GM18868 (cell line): ENCODE measurements at regions not wholly inside any gene's neighbourhood (a gene's known extent, or its start where the extent isn't known, plus 50 kb on each side); places are given as distances from the start of the nearest gene placed in this dataset.
"Not testable (repeated sequence)": the region's sequence is repeated elsewhere in the genome, so short reads cannot be mapped to it uniquely, and the experiment has no call there.

Experiments
- ATAC-seq: cut with Tn5 transposase; IDR thresholded peaks from one replicate; pipeline ENCODE4 v1.9.1; 2021; ENCODE audit warnings: mild to moderate bottlenecking, moderate library complexity; ENCODE audit not compliant: unreplicated experiment

DNA sequence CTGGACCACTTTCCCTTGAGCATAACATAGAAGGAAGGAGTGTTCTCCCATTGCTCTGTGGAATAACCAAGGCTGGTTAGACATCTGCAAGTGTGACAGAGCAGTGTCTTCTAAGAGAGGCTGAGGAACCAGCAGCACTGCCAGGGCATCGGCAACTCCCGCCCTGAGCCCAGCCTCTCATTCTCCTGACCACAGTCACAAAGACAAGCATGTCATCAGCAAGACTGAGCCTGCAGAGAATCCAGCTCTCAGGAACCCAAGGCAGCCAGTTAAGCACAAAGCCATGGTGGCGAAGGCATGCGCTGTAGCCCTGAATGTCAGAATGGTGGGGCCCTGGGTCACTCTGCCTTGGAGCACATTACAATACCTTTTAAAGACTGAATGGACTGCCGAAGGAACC lies 253.9 kb downstream of the AGTPBP1 start:
- ATAC-seq = no peak

DNA sequence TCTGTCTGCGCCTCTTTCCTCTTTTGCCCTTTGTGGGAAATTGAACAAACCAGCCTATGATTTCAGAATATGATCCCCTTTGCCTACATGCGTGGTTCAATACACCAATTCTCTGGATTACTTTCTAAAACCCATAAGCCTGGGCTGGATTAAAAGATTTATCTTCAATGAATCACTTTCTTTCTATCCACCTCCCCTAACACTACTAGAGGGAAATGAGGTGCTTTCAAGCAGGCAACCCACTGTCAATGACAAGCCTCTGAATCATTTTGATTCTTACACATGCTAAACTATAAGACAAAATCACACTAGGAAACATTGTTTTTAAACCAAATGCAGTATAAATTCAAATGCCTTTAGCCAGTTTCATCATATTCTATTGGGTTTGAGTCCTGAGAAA lies 257.5 kb downstream of the AGTPBP1 start:
- no peak for ATAC-seq

DNA sequence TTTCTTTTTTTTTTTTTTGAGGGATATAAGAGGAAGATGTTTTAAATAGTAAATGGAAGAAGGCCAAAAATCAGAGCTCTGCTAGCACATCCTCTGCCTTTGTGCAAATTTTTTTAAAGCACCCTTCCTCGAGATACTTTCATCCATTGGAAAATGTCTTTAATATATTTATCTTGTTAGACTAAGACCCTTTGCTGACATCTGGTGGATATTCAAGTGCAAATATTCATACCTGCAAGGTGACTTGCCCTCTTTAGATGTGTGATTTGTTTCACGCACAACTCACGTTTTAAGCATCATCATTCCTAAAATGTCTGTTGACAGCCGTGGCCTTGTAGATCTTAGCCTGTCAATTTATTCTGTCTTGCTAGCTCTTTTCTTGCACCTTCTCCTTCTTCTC lies 258.5 kb downstream of the AGTPBP1 start:
- no peak for ATAC-seq

DNA sequence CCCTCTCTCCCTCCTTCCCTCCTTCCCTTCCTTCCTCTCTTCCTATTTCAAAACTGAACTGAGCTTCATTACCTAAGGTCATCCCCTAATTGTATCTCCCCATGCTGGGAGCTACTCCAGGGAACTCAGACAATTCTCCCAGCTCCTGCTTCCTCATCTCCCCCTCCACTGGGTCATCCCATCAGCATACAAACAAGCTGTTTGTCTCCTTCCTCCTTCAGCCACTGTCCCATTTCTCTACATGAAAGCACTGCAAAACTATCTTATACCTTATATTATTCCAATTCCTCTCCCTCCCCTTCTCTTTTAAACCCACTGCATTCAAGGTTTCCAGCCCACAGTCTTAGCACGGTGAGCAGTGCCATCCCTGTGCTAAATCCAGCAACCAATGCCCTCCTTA lies 262.4 kb downstream of the AGTPBP1 start:
- ATAC-seq = no peak

DNA sequence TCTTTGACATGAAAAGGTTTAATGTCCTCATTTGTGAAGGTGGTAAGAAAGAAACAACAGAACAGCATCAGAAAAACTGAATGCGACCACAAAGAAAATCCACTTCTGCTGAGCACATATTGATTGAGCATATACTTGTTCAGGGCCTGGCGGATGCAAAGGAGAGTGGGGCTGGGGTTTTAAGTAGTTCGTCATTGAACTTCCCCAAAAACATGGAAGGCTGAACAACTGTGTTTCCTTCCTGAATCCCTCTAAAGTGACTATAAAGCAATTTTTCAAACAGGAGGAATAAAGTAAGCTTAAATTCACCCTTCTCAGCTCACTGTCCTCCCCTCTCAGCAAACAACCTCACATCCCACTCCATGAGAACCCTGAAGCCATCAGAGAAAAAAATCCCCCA lies 262.9 kb downstream of the AGTPBP1 start:
- ATAC-seq = no peak

DNA sequence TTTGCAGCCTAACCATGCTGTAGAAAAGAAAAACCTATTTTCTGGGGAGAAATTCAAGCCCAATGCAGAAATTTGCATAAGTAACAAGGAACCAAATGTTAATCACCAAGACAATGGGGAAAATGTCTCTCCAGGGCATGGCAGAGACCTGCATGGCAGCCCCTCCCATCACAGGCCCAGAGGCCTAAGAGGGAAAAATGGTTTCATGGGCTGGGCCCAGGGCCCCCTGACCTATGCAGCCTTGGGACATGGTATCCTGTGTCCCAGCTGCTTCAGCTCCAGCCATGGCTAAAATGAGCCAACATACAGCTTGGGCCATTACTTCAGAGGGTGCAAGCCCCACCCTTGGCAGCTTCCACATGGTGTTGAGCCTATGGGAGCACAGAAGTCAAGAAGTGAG lies 266.9 kb downstream of the AGTPBP1 start:
- not testable (repeated sequence) for ATAC-seq

DNA sequence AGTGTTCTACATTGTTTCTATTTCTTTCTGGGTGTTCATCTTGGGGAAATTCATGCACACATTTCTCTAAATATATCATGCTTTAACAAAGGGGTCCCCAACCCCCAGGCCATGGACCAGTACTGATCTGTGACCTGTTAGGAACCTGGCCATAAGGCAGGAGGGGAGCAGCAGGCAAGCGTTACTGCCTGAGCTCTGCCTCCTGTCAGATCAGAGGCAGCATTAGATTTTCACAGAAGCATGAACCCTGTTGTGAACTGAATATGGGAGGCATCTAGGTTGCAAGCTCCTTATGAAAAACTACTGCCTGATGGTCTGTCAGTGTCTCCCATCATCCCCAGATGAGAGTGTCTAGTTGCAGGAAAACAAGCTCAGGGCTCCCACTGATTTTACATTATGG lies 270.0 kb downstream of the AGTPBP1 start:
- no peak for ATAC-seq

DNA sequence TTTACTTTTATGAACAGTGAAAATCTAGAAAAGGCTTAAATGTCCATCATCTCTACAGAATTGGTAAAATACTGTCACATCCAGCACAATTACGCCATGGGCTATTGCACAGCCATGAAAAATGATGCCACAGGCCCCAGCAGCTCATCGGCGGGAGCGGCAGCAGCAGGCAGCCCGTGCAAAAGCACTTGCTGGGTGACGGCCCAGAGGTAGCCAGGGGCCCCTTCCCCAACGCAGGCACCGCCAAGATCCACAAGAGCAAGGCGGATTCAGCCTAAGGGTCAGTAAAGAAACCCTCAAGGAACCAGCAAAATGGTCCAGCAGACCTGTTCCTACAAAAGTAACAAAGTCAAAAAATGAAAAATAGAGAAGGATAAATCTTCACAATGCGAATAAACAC lies 272.7 kb downstream of the AGTPBP1 start:
- ATAC-seq = no peak

DNA sequence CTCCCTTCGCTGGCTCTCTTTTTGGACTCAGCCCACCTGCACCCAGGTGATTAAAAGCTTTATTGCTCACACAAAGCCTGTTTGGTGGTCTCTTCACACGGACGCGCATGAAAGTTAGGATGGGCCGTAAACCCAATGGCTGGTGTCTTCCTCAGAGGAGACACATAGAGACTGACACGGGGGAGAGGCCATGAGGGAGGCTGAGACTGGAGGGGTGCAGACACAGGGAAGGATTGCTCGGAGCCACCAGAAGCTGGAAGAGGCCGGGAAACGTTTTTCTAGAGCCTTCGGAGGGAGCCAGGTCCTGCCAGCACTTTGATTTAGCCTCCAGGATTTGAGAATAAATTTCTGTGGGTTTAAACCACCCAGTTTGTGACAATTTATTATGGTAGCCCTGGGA lies 274.9 kb downstream of the AGTPBP1 start:
- ATAC-seq = no peak

DNA sequence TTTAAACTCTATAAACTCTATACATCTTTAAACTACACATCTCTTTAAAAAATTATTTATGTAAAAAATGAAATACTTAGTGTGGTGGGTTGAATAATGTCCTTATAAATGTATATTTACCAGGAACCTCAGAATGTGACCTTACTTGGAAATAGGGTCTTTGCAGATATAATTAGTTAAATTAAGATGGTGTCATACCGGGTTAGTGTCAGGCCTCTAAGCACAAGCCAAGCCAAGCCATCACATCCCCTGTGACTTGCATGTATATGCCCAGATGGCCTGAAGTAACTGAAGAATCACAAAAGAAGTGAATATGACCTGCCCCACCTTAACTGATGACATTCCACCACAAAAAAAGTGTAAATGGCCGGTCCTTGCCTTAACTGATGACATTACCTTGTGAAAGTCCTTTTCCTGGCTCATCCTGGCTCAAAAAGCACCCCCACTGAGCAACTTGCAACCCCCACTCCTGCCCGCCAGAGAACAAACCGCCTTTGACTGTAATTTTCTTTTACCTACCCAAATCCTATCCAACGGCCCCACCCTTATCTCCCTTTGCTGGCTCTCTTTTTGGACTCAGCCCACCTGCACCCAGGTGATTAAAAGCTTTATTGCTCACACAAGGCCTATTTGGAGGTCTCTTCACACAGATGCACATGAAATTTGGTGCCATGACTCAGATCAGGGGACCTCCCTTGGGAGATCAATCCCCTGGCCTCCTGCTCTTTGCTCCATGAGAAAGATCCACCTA lies 283.5 kb downstream of the AGTPBP1 start:
- not testable (repeated sequence) for ATAC-seq

DNA sequence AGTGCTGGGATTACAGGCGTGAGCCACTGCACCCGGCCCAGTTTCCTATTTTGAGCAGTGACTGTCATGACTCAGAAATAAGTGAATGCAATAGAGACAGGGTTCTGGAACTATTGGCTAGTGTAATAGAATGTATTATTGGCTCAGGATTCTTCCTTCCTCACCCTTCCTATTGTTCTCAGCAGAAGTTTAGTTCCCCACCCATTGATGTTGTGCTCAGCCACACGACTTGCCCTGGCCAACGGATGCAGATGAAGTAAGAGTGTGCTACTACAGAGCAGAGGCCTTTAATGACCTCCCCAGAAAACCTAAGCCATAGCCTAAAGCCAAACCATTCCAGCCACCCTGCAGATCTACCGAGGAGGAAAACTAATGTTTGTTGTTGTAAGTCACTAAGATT lies 287.9 kb downstream of the AGTPBP1 start:
- ATAC-seq = no peak

DNA sequence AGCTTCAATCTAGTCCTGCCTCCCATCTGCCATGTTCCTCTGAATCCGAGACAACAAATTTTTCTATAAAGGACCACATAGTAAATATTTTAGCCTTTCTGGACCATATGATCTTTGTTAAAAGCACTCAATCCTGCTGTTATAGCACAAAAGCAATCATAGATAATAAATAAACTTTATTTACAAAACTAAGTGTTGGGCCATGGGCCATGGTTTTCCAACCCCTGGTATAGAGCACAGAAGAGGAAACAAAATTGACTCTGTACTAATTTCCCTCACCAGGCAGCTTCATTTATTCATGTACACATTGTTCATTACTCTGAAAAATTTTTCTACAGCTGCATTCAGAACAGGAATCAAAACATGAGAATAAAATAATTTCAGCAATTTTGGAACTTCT lies 288.9 kb downstream of the AGTPBP1 start:
- ATAC-seq = no peak

DNA sequence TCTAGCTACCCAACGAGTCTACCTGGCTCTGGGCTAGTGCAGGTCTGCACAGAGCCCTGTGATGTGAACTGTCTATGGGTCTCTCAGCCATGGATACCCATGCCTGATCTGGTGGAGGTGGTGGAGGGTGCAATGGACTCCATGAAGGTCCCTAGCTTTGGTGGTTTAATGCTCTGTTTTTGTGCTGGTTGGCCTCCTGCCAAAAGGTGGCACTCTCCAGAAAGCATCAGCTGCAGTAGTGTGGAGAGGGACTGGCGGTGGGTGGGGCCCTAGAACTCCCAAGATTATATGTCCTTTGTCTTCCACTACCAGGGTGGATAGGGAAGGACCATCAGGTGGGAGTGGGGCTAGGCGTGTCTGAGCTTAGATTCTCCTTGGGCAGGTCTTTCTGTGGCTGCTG lies 290.1 kb downstream of the AGTPBP1 start:
- no peak for ATAC-seq

DNA sequence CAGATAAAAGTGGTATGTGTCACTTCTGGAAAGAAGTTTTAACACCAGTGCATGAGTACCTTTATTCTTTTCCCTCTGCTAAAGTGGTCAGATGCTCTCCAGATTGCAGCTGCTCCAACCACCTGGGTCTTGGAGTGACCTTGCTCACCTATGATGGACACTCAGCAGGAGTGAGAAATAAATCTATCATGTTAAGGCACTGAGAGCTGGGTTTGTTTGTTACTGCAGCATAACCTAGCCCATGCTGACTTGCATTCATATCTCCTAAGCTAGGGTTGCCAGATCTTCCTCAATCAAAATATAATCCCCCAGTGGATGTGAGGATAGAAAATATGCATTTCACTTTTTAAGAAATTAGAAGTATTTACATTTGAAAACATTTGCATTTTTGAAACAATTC lies 295.9 kb downstream of the AGTPBP1 start:
- ATAC-seq = no peak

DNA sequence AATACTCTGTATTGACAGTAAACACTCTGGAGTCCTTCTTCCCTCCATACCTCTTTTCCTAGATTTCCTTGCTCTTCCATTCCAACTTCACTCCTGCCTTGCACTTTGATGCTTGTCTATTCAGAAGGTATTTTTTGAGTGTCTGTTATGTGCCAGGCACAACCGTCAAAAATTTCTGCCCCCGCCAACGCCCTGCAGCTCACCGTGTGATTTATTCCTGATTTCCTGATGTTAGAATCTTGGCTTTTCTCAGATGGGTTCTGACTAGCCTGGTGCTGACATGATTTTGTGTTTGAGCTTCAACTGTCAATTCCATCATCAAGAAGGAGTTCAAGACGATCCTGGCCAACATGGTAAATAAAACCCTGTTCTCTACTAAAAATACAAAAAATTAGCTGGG lies 297.5 kb downstream of the AGTPBP1 start:
- no peak for ATAC-seq

DNA sequence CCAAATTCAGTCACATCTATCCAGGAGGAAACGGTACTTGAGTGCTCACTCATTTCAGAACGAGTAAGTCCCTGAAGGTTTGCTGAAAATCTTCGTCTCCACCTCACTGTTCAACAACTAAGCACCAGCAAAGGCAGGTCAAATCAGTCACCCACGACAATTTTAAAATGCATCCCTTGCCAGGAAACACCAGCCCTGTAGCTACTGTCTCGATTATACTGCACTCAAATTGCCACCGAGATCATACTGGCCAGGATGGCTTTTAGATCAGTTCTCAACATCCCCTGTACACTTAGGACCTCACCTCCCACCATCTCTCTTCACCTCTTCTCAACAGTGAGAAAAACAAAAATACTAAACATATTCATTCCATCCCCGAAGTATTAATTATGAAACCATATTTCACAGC lies 298.6 kb downstream of the AGTPBP1 start:
- ATAC-seq = peak; percentile 72

DNA sequence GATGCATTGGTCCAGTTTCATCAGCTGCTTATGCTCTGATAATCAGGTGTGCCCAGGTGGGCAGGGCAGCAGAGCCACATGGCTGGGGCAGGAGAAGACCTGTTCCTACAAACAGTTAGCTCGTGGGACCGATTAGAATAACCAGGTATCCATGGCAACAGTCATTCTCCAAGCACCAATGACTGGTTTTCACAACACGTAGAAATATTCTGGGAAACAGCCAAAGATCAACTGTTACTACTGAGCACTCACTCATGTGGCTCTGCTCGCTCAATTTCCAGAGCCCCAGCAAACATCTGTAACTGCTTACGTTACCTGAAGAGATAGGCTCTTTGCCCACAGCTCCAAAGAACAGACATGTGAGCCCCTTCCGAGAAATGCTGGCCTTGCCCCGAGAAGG lies 302.0 kb downstream of the AGTPBP1 start:
- no peak for ATAC-seq

DNA sequence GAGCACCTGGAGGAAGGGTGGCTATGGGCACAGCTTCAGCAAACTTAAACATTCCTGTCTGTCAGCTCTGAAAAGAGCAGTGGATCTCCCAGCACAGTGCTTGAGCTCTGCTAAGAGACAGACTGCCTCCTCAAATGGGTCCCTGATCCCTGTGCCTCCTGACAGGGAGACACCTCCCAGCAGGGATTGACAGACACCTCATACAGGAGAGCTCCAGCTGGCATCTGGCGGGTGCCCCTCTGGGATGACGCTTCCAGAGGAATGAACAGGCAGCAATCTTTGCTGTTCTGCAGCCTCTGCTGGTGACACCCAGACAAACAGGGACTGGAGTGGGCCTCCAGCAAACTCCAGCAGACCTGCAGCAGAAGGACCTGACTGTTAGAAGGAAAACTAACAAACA lies 307.8 kb downstream of the AGTPBP1 start:
- ATAC-seq = not testable (repeated sequence)

DNA sequence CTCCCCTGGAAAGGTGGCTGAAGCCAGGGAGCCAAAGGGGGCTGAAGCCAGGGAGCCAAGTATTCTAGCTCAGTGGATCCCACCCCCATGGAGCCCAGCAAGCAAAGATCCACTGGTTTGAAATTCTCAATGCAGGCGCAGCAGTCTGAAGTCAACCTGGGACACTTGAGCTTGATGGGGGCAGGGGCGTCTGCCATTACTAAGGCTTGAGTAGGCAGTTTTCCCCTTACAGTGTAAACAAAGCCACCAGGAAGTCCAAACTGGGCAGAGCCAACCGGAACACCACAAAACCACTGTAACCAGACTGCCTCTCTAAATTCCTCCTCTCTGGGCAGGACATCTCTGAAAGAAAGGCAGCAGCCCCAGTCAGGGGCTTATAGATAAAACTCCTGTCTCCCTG lies 308.2 kb downstream of the AGTPBP1 start:
- ATAC-seq = not testable (repeated sequence)

DNA sequence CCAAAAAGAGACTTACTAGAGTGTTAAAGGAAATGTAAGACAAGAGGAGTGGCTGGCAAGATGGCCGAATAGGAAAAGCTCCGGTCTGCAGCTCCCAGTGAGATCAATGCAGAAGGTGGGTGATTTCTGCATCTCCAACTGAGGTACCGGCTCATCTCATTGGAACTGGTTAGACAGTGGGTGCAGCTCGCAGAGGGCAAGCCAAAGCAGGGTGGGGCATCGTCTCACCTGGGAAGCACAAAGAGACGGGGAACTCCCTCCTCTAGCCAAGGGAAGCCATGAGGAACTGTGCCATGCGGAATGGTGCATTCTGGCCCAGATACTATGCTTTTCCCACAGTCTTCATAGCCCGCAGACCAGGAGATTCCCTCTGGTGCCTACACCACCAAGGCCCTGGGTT lies 308.7 kb downstream of the AGTPBP1 start:
- ATAC-seq = no peak

DNA sequence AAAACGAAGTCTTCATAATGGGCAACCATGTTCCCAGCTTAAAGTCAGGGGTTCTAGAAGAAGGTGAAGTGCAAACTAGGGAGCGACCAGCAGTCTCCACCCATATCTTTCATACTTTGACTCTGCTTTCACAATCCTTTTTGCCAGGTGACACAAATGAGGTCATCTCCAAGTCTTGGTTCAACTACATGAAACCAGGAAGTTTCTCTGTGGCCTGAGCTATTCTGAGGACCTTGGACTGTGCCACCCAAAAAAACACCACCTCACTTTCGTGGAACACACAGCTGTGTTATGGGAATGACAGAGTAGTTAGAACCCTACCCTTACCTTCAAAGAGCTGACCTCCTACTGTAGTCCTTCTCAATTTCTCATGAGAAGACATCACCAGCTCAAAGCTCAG lies 309.2 kb downstream of the AGTPBP1 start:
- ATAC-seq = no peak

DNA sequence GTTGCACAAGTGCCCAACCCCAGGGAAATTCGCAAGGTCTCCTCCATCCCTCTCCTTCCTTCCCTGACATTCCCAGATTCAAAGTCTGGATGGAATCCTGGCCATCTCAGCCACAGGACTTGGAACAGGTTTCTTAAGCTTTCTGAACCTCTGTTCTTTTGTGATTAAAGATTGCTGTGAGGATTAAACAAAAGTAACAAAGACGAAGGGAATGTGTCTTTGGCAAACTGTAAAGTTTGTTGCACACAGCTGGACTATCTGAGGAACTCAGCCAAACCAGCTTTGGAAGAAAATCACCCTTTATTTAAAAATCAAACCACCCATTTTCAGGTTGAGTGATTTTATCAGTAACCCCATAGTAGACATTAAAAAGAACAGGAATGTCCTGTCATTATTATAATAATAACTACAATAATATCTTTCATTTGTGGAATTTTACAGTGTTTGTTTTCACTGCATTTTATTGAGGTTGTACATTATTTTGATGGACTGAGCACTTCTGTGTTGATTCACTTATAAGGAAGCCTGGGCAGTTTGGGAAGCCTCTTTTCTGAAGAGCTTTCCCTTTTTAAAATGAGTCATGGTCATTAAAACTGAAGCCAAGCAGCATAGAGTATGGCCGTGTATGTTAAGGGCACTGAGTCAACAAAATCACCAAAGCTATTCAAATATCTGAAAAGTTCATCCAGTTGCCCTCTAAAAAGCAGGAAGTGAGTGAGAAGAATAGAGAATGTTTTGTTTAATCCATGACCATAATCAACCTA lies 310.2 kb downstream of the AGTPBP1 start:
- no peak for ATAC-seq
